NCI-H82 (cell line): ENCODE measurements at regions not wholly inside any gene's neighbourhood (a gene's known extent, or its start where the extent isn't known, plus 50 kb on each side); places are given as distances from the start of the nearest gene placed in this dataset.

Source experiments
- DNase-seq: peaks from one replicate; lab custom pipeline; 2025; lab: John Stamatoyannopoulos, UW

DNA sequence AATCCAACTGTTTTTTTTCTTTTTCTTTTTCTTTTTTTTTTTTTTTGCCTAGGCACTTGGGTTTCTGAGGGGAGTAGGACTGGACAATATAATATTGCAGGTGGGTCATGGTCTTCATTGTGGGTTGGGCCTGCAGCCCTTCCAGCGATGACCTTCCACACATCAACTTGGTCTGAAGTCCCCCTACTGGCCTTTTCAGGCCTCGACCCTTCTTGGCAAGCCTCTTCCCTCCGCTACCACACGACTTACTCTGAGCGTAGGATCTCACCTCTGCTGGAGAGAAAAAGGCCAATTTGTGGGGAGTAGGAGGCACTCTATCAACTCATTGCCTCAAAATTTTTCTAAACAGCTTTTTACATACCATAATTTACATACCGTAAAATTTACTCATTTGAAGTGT, 51.1 kb upstream of the GRIK3 start:
- peak; percentile 55 for DNase-seq

DNA sequence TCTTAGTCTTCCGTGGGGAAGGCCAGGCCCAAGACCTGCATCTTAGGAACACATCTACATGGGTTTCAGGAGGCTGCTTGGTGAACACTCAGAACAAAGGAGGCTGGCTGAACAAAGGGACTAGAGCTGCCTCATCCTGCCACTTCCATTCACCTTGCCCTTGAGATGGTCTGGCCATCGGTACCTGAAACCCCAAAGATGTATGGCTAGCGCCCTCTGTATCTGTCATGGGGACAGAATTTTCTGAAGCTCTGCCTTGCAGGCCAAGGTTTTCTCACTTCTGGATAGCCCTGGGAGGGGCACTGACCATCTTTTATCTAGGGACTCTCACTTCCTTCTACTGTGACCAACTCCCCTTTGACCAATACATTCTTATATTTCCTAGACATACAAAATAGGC, 55.4 kb upstream of the GRIK3 start:
- DNase-seq, result no peak

DNA sequence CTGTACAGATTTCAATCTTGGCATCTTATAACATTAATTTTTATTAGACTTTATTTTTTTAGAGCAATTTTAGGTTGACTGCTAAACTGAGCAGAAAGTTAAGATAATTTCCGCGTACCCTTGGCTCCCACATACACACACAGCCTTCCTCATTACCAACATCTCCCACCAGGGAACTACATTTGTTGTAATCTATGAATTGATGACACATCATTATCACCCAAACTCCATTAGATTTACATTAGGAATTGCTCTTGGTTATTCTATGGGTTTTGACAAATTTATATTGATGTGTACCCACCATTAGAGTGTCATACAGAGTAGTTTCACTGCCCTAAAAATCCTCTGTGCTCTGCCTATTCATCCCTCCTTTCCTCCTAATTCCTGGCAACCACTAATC, 56.4 kb upstream of the GRIK3 start:
- DNase-seq, result no peak

GRCh38 chr1:37092937-37093336, 58.6 kb upstream of the GRIK3 start:
- DNase-seq, result peak; percentile 91

DNA sequence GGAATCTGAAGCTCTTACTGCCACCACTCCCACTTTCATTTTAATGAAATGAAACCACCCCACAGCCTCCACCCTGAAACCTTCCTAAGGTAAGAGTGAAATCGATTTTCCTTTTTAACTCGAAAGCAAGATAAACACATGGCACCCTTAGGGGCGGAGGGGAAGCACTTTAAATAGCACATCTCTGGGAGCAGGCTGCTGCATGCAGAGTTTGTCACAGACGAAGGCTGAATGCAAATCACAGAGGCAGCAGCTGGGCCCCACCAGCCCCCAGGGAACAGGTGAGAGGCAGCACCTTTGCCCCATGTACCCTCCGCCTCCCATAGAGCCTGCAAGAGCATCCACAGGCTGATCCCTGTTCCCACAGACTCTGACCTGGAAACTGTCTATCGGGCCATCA, 60.0 kb upstream of the GRIK3 start:
- no peak for DNase-seq

DNA sequence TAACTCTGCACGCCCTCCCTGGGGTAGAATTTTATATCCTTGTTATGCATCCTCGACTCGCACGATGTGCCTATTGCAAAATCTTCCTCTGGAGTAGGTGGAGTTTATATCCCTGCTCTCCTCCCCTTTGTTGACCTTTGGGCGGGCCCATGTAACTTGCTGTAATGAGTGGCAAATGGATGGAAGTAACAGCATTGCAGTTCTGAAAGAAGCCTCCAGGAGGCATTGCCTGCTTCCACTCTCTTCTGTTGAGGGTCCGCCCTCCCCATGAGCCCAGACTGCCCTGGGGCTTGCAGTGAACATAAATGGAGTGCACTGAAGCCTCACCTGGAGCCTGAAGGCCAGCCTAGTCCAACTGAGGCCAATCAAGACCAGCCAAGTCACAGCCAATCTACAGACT, 62.2 kb upstream of the GRIK3 start:
- DNase-seq, result peak; percentile 74

DNA sequence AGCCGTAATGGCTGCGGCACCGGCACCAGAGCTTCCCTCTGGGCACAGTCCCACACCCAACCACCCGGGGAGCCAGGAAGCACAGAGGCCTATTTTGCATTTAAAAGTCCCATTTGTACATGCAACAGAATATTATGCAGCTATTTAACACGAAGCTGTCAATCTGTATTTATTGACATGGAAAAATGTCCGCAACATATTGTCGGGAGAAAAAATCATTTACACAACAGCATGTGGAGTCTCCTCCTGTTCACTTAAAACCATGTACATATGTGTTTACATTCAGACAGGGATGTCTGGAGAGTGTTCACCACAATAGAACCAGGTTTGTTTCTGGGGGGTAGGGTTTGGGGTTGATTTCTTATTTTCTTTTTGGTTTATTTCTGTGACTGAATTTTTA, 63.4 kb upstream of the GRIK3 start:
- DNase-seq, result no peak

- peak; percentile 67 for DNase-seq
These were observed 63.9 kb upstream of the GRIK3 start for GRCh38 chr1:37098237-37098636.

- DNase-seq, result no peak
These were observed 66.0 kb upstream of the GRIK3 start for GRCh38 chr1:37100310-37100709.

- DNase-seq, result no peak
These were observed 68.5 kb upstream of the GRIK3 start for GRCh38 chr1:37102656-37103382.

DNA sequence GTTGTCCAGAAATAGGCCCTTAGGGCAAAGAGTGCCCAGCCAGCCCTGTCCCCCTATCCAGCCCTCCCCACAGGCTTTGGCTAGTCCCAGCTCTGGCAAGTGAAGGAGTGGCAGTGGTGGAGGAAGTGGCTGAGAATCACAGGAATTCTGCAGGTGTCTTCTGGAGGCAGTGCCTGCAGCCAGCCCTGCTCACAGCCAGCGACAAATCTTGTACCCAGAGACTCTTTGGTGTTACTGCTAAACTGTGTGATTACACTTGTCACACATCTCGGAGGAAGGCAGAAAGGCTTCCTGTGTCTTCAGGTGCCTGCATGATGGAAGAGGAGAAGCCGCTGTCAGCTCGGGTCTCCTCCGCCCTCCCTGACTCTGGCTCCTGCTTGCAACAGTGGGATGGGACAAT, 71.6 kb upstream of the GRIK3 start:
- no peak for DNase-seq

DNA sequence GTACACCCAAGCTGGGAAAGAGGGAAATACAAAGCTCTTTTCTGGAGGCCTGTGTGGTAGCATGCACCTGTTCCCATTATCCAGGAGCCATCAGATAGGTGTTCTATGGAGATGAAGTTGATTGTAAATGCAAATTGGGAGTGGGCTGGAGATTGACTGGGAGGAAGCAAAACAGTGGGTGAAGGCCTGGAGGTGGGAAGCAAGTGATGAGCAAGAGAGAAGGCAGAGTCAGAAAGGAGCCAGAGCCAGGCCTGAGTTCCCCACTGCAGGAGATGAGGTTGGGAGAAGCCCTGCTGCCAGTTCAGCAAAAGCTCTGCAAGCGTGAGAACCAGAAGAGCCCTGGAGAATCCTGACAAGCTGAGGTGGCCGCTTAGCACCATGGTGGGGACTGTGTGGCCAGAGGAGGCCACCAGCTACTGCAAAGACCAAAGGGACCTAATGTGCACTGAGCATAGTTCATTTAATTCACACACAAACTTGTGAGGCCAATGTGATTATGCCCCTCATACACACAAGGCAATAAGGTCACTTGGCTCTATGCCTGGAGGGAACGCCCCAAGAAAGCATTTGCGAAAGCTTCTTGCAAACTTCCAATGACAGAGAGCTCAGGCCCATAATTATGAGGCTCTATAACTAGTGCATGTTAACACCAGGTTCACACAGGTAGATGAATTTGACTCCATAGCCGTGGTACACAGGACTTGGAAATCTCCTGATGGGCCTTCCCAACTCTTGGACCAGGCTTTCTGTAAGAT, 73.0 kb upstream of the GRIK3 start:
- DNase-seq, result no peak

DNA sequence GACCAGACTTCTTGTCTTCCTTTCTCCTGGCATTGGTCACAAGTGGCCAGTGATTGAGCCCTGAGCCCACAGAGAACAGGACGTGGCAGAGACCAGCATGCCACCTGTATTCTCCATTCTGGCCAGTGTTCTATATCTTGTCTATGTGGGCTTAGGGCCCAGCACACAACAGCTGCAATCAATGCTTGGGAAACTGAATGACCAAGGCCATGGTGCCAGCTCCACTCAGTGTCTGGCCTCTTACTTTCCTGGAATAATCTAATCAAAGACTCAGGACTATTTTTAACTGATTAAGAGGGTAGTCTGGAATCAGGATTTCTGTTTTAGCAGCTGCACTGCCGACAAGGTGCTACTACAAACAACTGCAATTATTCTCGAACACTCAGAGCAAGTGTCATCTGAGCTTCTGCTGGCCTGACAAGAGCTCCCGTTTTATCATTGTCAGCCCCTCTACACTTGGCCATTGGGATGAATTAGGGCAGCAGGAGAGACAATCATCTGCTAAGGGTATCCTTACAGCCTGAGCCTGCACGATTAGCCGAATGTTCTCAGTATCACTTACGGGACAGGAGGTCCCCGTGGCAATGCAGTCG, 74.4 kb upstream of the GRIK3 start:
- peak; percentile 57 for DNase-seq

DNA sequence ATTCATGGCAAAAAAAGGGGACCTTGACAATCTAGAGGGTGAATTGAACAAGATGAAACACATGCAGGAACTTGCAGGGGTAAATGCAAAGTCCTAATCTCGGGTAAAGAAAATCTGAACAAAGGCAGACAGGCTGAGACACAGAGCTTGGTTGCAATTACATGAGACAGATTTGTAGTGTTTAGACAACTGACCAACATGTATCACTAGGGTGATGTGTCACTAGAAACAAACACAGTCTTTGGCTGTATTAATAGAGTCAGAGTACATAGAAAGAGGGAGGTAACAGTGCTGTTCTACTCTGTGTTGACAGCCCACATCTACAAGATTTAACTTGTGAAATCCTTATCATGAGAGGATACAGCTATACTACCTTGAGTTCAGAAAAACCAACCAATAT, 78.1 kb upstream of the GRIK3 start:
- DNase-seq, result no peak

- no peak for DNase-seq
These were observed 79.1 kb upstream of the GRIK3 start for GRCh38 chr1:37113285-37113997.

GRCh38 chr1:37118790-37119189, 84.5 kb upstream of the GRIK3 start:
- no peak for DNase-seq

DNA sequence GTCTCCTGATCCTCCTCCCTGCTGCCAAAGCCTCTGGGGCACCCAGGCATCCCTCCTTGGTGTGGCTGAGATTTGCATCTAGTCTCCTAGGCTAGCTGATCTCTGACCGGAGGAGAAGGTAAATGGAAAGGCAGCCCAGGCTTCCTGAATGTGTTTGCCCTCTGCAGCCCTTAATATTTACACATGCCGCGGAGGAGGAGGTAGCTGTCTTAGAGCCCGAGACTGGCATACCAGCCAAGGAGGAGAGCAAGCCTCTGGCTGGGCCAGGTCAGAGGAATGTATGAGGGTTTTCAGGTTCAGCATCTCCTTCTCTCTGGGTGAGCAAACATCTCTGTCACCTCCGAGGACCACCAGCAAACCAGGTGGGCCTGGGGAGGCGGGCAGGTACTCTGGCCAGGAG, 86.0 kb upstream of the GRIK3 start:
- DNase-seq, result no peak

GRCh38 chr1:37123276-37124115, 89.2 kb upstream of the GRIK3 start:
- no peak for DNase-seq

DNA sequence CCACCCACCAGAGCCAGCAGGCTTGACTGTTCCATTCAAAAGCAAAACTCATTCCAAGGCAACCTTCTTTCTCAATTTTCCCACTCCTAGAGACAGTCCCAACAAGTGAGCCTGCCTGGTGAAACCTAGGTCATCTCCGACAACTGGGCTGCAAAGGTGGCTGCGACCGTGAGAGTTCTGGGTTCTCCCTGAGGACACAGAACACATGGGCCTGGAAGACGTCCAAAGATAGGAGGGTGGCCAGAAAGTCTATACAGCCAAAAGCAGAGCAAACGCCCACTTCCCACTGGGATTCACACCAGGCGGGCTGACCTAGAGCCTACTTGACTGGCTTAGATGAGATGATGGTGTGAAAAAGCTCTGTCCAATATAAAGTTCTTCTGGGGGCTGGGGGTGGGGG, 90.2 kb upstream of the GRIK3 start:
- no peak for DNase-seq

DNA sequence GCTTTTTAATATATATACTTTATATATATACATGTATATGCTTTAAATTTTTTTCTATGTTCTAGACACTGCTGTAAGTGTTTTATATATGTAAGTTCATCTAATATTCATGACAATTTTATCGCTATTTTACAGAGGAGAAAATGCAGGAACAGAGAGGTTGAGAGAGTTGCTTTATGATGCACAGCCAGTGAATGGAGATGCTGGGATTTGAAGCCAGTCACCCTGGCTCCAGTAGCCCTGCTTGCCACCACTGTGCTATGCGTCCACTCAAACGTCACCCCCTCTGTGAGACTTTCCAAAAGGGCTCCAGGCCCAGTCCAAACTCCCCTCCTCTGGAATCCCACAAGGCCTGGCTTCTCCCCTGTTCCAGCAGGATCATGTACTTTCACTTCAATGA, 91.0 kb upstream of the GRIK3 start:
- DNase-seq, result no peak

DNA sequence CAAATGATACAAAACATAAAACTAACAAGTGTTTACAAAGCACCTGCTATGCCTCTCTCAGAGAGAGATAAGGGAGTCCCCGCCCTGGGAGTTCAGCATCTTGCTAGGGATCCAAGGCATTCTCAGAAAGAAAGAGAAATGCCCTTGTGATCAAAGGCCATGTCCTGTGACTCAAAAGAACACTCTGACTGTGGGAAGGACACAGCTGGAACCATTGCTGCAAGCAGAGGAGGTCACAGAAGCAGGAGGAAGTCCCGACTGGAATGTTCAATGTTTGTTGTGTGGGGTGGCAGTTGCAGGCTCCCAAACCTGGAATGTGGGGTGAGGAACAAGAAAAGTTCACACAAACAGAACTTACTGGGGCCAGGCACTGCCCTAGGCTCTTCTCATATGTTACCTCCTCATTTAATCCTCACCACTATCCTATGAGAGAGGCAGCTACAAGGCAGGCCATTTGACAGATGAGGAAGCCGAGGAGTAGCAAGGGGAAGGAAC, 93.0 kb upstream of the GRIK3 start:
- no peak for DNase-seq

DNA sequence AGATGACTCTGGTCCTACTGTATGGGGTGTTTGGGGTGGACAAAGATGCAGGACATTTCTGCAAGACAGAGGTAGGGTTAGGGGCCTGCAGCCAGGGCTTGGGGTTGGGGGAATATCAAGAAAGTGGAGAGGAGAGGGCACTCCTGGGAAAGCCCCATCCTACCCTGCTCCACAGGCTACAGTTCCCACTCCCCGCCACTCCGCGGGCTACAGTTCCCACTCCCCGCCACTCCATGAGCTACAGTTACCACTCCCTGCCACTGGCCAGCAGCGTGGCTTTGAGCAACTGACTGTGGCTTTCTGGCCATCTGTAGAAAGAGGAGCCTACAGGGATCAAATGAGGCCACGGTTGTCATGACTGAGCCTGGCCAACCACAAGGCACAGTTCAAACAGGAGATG, 93.8 kb upstream of the GRIK3 start:
- no peak for DNase-seq
